Endothelial cell (in vitro differentiated cells): ENCODE measurements at regions not wholly inside any gene's neighbourhood (a gene's known extent, or its start where the extent isn't known, plus 50 kb on each side); places are given as distances from the start of the nearest gene placed in this dataset.

Experiments
- DNase-seq: peaks from one replicate; pipeline ENCODE4 v3.0.0; 2021; ENCODE audit warnings: low spot score
- H3K27ac Mint-ChIP-seq: one replicate; pipeline ENCODE4 v1.8.0; 2021; ENCODE audit warnings: mixed read lengths, inconsistent platforms; ENCODE audit not compliant: unreplicated experiment
- H3K27me3 Mint-ChIP-seq: one replicate; pipeline ENCODE4 v1.8.0; 2021; ENCODE audit warnings: mild to moderate bottlenecking, moderate library complexity, mixed read lengths, inconsistent platforms; ENCODE audit not compliant: unreplicated experiment
- H3K36me3 Mint-ChIP-seq: one replicate; pipeline ENCODE4 v1.8.0; 2021; ENCODE audit warnings: mild to moderate bottlenecking, low read depth, mixed read lengths, inconsistent platforms; ENCODE audit not compliant: unreplicated experiment
- H3K4me1 Mint-ChIP-seq: one replicate; pipeline ENCODE4 v1.8.0; 2021; ENCODE audit warnings: mild to moderate bottlenecking, mixed read lengths, inconsistent platforms; ENCODE audit not compliant: unreplicated experiment
- H3K4me3 Mint-ChIP-seq: one replicate; pipeline ENCODE4 v1.8.0; 2021; ENCODE audit warnings: mild to moderate bottlenecking, mixed read lengths, inconsistent platforms; ENCODE audit not compliant: unreplicated experiment
- H3K9me3 Mint-ChIP-seq: one replicate; pipeline ENCODE4 v1.8.0; 2021; ENCODE audit warnings: mixed read lengths, inconsistent platforms; ENCODE audit not compliant: unreplicated experiment
- TF ChIP-seq, protein P1 (sequence below): fragments of 200-600 bp; sonication (generic); IDR thresholded peaks from one replicate; pipeline ENCODE4 v1.5.0; 2021; ENCODE audit warnings: antibody characterized with exemption; ENCODE audit not compliant: unreplicated experiment

DNA sequence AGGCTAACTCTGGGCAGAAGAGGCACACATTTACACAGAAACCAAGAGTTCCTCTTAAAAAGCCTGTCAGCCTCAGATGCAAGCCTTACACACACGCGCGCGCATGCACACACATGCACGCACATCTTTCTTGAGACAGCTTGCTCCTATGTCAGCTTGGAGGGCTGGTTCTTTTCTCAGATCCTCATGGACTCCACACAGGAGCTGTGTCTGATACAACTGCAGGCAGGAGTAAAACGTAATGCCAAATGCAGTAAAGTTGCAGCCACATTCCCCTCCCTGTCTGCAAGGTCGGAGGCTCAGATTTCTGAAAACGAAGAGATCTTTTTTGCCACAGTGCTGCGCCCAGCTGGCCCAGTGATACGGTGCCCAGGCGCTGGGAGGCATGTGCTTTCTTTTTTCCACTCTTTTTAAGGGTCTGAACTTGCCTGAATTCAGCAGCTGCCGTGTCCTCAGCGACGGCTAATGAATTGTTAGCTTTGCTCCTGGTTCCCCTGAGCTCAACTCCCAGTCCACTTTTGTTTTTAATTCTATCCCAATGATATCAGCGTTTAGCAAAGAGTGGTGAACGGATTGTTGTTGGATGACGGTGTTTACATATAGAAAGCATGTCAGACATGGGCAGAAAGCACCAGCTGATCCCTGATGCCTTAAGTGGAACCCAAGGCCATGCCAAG, 72.9 kb upstream of the FOXN3 start:
- H3K36me3 Mint-ChIP-seq: peaks cover 8% of the 10 kb centered on the region
- no peak for DNase-seq
- no peaks in the 10 kb centered on the region for H3K27me3 Mint-ChIP-seq
- H3K4me3 Mint-ChIP-seq: no peak overlapping the region
- TF ChIP-seq, protein P1, sequence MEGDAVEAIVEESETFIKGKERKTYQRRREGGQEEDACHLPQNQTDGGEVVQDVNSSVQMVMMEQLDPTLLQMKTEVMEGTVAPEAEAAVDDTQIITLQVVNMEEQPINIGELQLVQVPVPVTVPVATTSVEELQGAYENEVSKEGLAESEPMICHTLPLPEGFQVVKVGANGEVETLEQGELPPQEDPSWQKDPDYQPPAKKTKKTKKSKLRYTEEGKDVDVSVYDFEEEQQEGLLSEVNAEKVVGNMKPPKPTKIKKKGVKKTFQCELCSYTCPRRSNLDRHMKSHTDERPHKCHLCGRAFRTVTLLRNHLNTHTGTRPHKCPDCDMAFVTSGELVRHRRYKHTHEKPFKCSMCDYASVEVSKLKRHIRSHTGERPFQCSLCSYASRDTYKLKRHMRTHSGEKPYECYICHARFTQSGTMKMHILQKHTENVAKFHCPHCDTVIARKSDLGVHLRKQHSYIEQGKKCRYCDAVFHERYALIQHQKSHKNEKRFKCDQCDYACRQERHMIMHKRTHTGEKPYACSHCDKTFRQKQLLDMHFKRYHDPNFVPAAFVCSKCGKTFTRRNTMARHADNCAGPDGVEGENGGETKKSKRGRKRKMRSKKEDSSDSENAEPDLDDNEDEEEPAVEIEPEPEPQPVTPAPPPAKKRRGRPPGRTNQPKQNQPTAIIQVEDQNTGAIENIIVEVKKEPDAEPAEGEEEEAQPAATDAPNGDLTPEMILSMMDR: no peak
- no peaks in the 10 kb centered on the region for H3K9me3 Mint-ChIP-seq
- H3K4me1 Mint-ChIP-seq: peaks cover 7% of the 10 kb centered on the region
- peak overlapping the region; percentile 61 for H3K27ac Mint-ChIP-seq

DNA sequence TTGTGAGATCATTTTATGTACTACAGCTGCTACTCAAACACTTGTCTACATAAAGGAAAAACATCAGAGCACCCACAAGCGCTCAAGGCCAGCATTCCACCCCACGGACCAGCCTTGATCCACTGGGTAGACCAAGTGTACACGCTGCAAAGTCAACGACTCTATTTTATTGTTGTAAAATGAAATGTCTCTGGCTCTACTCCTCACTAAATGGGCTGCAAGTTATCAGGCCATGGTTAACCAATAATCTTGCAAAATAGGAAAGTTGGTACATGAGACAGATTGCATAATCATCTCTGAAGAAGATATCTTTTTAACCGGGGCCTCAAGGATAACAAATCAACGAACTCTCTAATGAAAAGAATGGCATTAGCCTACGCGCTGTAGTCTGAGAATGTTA, 69.9 kb upstream of the FOXN3 start:
- TF ChIP-seq, protein P1: no peak
- no peak for DNase-seq
- H3K4me1 Mint-ChIP-seq: no peaks in the 10 kb centered on the region
- H3K9me3 Mint-ChIP-seq: no peaks in the 10 kb centered on the region
- H3K36me3 Mint-ChIP-seq: peaks cover 8% of the 10 kb centered on the region
- H3K4me3 Mint-ChIP-seq: no peak overlapping the region
- H3K27me3 Mint-ChIP-seq: no peaks in the 10 kb centered on the region
- no peak overlapping the region for H3K27ac Mint-ChIP-seq

DNA sequence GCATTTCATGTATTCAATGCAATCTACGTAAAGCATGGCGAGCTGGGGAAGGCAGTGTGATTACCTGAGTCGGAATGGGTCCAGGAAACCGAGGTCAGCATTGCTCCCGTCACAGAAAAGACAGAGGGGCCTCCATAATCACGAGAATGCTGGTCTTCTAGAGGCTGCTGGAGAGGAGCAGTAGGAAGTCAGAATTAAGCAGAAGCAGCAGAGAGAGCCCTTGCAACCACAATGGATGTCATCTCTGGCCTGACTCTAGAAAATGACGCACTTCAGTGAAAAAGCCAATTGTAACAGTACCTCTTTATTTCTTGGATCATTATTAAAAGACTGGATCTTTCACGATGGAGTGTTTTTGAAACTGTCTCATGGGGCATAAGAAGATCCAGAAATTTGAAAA, 69.5 kb upstream of the FOXN3 start:
- no peak overlapping the region for H3K27ac Mint-ChIP-seq
- no peaks in the 10 kb centered on the region for H3K4me1 Mint-ChIP-seq

DNA sequence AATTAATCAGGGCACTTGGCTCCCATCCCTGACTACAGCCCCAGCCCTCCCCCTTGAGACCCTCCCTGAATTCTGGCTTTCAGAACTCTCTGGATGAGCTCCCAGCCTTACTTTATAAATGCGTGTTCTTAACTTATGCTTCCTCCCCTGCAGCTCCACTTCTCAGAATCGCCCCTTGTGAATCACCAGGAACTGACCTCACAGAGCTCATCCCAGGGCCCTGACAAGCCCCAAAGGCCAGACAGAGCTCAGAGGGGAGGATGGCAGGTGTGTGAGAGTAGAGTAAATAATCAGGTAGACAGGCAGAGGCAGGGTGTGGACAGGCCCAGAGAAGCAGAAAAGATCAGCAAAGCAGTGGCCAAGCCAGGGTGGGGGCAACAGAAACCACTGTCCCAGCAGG, 68.2 kb upstream of the FOXN3 start:
- no peak overlapping the region for H3K27ac Mint-ChIP-seq
- TF ChIP-seq, protein P1: no peak
- H3K9me3 Mint-ChIP-seq: no peaks in the 10 kb centered on the region
- H3K4me3 Mint-ChIP-seq: no peak overlapping the region
- no peaks in the 10 kb centered on the region for H3K4me1 Mint-ChIP-seq
- no peaks in the 10 kb centered on the region for H3K27me3 Mint-ChIP-seq
- DNase-seq: no peak
- peaks cover 8% of the 10 kb centered on the region for H3K36me3 Mint-ChIP-seq

More for the DNA sequence above, 69.5 kb upstream of the FOXN3 start:
- Mint-ChIP-seq H3K36me3 (peaks cover 8% of the 10 kb centered on the region), H3K27me3 (no peaks in the 10 kb centered on the region), H3K4me3 (no peak overlapping the region), H3K9me3 (no peaks in the 10 kb centered on the region)
- TF ChIP-seq, protein P1: no peak
- no peak for DNase-seq

DNA sequence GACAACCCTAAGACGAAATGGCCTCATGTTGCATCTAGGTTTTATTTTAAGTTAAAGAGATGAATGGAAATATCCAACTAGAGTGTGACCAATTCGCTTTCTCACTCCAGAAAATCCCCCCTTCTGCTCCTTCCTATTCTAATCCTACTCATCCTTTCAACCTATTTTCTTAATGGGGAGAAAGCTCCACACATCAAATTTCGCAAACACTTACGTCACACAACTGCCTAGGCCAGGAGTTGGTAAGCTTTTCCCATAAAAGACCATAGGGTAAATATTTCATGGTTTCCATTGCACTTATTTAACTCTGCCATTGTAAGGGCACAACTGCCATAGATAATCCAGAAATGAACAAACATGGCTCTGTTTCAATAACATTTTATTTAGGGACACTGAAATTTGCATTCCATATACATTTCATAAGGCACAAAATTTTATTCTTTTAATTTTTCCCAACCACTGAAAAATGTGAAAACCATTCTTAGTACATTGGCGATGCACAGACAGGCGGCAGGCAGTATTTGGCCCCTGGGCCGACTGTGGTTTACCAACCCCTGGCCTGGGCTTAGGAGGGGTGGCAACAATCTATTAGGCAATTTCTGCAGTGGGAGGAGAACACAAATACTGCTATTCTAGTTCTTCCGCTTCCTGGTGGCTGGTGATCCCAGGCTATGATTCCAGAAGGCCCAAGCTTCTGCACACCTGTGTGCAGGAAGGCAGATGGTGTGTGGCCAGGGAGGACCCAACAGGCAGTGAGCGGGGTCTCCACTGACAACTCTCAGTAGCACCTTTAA, 67.2 kb upstream of the FOXN3 start:
- TF ChIP-seq, protein P1: no peak
- H3K4me3 Mint-ChIP-seq: no peak overlapping the region
- no peak overlapping the region for H3K27ac Mint-ChIP-seq
- no peaks in the 10 kb centered on the region for H3K9me3 Mint-ChIP-seq
- peaks cover 8% of the 10 kb centered on the region for H3K36me3 Mint-ChIP-seq
- no peaks in the 10 kb centered on the region for H3K4me1 Mint-ChIP-seq
- no peak for DNase-seq
- no peaks in the 10 kb centered on the region for H3K27me3 Mint-ChIP-seq
